ENCODE measurements at regions not wholly inside any gene's neighbourhood (a gene's known extent, or its start where the extent isn't known, plus 50 kb on each side); places are given as distances from the start of the nearest gene placed in this dataset.

DNA sequence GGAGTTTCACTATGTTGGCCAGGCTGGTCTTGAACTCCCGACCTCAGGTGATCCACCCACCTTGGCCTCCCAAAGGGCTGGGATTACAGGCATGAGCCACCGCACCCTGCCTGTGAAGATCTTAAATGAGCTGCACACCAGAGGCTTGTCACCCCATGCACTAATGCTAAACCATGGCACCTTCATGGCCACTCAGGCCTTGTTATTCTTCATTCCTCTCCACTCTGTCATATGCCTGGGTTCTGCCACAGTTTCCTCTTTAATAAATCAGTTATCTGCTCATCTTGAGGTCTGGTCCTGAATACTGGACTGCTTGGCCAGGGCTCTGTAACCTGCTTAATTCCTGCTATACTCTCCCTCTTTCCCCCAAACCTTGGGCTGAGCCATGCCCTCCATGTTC is 104.3 kb upstream of the FOXN2 start:
- no peaks in the 10 kb centered on the region for H3K36me3 ChIP-seq
- intact Hi-C loops (cut with DNase I) = no loop called here

DNA sequence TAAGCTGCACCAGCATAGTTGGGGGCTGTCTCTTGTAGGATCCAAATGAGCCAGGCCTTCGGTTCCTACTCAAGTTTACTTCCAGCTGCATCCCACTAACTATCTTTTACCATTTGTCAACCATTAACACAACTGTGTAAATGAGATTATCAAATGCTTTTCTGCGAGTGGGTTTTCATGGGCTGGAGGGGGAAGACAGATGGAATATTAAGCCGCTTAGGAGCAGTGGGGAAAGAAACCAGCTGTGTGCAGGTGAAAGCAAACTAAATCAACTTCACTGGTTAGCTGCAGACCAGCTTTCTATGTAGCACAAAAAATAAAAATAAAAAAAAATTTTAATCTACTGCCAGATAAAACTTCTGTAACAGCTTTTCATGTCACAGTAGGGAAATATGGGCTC is 100.8 kb upstream of the FOXN2 start:
- Histone ChIP-seq H3K27me3 (no peaks in the 10 kb centered on the region), H3K36me3 (no peaks in the 10 kb centered on the region), H3K4me1 (ENCODE audit: insufficient read depth) (no peaks in the 10 kb centered on the region), H3K27ac (no peak overlapping the region), H3K9me3 (no peaks in the 10 kb centered on the region), H3K4me3 (no peak overlapping the region)
- DNase-seq = no peak
- TF ChIP-seq POLR2A (IDR thresholded peaks at IDR 0.05) (no peak), EP300 (IDR thresholded peaks at IDR 0.05) (no peak)
- TF ChIP-seq, protein P1, sequence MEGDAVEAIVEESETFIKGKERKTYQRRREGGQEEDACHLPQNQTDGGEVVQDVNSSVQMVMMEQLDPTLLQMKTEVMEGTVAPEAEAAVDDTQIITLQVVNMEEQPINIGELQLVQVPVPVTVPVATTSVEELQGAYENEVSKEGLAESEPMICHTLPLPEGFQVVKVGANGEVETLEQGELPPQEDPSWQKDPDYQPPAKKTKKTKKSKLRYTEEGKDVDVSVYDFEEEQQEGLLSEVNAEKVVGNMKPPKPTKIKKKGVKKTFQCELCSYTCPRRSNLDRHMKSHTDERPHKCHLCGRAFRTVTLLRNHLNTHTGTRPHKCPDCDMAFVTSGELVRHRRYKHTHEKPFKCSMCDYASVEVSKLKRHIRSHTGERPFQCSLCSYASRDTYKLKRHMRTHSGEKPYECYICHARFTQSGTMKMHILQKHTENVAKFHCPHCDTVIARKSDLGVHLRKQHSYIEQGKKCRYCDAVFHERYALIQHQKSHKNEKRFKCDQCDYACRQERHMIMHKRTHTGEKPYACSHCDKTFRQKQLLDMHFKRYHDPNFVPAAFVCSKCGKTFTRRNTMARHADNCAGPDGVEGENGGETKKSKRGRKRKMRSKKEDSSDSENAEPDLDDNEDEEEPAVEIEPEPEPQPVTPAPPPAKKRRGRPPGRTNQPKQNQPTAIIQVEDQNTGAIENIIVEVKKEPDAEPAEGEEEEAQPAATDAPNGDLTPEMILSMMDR (IDR thresholded peaks at IDR 0.05) = no peak
- intact Hi-C loops (cut with DNase I) = no loop called here
- WGBS, 3 donors = 32 to 46% (median 39%) methylated on average over 3 of the region's 3 CpGs

More for the DNA sequence above, 104.3 kb upstream of the FOXN2 start:
- TF ChIP-seq, protein P1 (IDR thresholded peaks at IDR 0.05) = no peak
- no peak for TF ChIP-seq POLR2A (IDR thresholded peaks at IDR 0.05)
- TF ChIP-seq EP300 (IDR thresholded peaks at IDR 0.05) = no peak
- Histone ChIP-seq H3K4me1 (ENCODE audit: insufficient read depth) (no peaks in the 10 kb centered on the region), H3K27me3 (no peaks in the 10 kb centered on the region), H3K27ac (no peak overlapping the region), H3K9me3 (no peaks in the 10 kb centered on the region), H3K4me3 (no peak overlapping the region)
- DNase-seq = no peak
- WGBS, 3 donors = 88 to 94% (median 92%) methylated on average over 2 of the region's 2 CpGs

DNA sequence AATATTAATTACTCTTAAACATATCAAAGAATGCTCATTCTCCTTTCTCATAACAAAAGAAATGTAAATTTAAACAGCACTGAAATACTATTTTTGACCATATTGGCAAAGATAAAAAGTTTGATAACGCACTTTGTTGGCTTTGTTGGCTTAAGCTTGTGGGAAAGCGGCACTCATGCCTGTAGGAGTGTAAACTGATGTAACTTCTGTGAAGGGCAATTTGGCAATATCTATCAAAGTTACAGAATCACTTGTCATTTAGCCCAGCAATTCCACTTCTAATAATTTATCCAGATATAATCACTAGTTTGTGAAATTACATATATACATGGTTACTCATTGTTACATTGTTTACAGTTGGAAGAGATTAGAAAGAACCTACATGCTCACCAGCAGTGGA is 96.3 kb upstream of the FOXN2 start:
- intact Hi-C loops (cut with DNase I) = no loop called here
- Histone ChIP-seq H3K36me3 (no peaks in the 10 kb centered on the region), H3K27me3 (no peaks in the 10 kb centered on the region), H3K9me3 (no peaks in the 10 kb centered on the region), H3K4me1 (ENCODE audit: insufficient read depth) (no peaks in the 10 kb centered on the region), H3K4me3 (no peak overlapping the region), H3K27ac (no peak overlapping the region)
- 89 to 90% (median 90%) methylated on average over 2 of the region's 2 CpGs for WGBS, 3 donors
- no peak for TF ChIP-seq EP300 (IDR thresholded peaks at IDR 0.05)
- TF ChIP-seq, protein P1 (IDR thresholded peaks at IDR 0.05) = no peak
- no peak for TF ChIP-seq POLR2A (IDR thresholded peaks at IDR 0.05)
- no peak for DNase-seq

DNA sequence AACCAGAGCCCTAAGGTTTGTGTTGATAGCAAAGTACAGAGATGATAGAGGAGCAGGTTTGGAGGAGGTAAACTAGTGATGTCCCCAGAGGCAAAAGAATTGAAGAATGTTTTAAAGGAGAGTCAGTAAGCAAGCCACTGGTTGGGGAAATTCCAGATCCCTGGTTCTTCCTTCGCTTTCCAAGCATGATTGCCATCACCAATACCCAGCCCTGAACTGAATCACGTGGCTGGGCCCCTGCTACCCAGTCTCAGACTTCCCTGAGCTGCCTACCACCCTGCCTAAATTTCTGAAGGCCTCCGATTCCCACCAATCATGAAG is 95.3 kb upstream of the FOXN2 start:
- H3K4me1 ChIP-seq (ENCODE audit: insufficient read depth) = no peaks in the 10 kb centered on the region
- no peaks in the 10 kb centered on the region for H3K36me3 ChIP-seq
- intact Hi-C loops (cut with DNase I) = no loop called here
- H3K27me3 ChIP-seq = no peaks in the 10 kb centered on the region
- no peak overlapping the region for H3K4me3 ChIP-seq
- 86 to 87% (median 87%) methylated on average over 3 of the region's 3 CpGs for WGBS, 3 donors
- TF ChIP-seq, protein P1 (IDR thresholded peaks at IDR 0.05) = no peak
- TF ChIP-seq EP300 (IDR thresholded peaks at IDR 0.05) (no peak), POLR2A (IDR thresholded peaks at IDR 0.05) (no peak)
- H3K27ac ChIP-seq = no peak overlapping the region
- H3K9me3 ChIP-seq = no peaks in the 10 kb centered on the region
- DNase-seq = no peak

All from ovary (tissue), 7 donors.